ENCODE measurements at regions not wholly inside any gene's neighbourhood (a gene's known extent, or its start where the extent isn't known, plus 50 kb on each side); places are given as distances from the start of the nearest gene placed in this dataset.

DNA sequence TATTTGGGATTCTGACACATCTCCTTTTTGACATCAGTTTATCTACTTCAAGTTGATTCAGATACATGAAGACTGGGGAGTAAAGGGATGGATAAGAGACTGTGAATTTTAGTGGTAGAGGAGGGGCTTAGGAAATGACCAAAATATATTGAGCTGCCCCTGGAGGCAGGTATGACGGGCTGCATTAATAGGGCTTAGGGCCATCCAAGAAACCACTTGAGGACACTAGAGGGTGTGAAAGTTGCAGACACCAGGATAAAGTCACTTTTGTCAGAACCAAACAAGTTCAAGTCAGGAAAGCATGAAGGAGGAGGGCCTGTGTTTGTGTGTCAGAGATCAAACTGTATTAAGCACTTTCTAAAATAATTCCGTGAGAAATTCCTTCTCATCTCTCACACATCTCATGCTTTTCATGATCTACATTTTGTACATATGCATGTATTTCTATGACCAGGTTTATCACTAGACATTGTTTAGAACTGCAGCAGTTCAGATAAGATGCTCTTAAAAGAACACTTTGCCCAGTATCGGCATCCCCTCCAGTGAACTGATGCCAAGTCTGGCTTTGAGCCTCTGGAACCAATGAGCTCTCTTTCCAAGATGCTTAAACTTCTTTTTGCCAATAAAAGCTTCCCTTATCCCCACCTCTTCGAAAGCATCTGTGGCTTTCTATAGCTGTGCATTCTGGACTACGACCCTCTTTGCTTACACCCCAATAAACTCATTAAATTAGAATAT lies 136.9 kb downstream of the SLC38A1 start:
- DNase-seq, result no peak

DNA sequence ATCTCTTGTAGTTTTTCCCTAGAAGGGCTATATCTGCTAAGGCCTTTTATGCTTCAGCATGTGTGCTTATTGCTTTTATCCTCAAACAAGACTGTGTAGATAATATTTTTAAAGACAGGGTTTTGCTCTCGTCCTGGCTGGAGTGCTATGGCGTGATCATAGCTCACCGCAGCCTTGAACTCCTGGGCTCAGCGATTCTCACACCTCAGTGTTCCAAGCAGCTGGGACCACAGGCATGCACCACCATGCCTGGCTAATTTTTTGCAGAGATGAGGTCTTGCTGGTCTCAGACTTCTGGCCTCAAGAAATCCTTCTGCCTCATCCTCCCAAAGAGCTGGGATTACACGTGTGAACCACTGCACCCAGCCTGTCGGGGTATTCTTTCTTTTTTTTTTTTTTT lies 137.3 kb upstream of the SCAF11 start:
- DNase-seq, result no peak

- no peak for DNase-seq
These were observed 135.8 kb upstream of the SCAF11 start for GRCh38 chr12:46126050-46126727.

DNA sequence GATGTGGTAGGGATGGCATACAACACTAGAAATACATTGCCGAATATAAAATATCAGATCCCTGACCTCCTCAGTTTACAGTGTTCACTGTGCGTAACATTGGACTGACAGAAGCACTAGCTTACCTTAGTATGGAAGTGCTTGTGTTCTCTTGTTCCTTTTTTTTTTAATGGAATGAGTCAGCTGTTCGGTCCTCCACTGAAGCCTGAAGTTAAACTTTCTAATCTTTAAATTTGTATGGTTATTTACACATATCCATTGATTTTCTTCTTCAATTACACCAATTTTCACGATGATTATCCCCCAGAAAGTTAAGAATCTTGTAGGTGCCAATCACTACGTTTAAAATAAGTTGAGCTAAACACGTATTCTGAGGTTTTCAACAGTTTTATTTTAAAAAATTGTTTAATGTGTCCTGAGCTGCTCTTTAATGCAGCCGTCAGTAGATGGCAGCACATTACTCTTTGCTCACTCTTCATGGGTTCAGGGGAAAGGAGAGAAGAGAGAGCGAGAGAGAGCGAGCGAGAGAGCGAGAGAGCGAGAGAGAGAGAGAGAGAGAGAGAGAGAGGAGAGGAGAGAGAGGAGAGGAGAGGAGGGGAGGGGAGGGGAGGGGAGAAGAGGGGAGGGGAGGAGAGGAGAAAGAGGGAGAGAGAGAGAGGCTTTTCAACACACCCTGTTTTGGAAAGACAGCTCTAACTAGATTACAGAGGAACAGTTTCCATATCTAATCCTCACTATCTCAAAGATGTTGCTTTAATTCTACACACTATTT lies 134.7 kb upstream of the SCAF11 start:
- DNase-seq, result peak; percentile 80 to 87 (median 82)

DNA sequence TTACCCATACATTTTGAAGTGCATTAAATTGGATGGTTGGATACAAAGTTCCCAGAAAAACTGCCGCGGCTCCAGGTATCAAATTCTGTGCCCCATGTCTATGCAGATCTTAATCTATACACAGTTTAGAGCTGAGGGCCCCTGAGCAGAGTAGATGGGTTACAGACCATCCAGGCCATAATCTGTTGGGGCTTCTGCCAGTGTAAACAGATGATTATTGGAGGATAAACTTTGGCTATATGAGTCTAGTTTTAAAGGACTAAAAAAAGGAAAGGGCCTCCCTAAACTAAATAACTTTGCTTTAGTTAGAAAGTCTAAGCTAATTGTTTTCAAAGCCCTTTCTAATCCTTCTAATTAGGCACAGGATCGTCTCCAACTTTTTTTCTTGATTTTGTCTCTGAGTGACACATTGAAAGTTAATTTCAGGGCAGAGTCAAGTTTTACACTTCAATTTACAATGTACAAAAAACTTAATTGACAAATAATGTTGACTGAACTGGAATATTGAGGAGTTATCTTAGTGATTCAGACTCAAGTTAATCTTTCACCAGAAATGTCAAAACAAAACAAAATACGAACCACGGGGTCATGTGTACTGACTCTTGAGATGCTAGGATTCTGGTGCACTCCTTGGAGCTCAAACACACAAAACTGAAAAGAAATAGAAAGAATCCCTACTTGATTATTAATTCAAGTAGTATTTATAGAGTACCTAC lies 133.9 kb upstream of the SCAF11 start:
- no peak for DNase-seq

DNA sequence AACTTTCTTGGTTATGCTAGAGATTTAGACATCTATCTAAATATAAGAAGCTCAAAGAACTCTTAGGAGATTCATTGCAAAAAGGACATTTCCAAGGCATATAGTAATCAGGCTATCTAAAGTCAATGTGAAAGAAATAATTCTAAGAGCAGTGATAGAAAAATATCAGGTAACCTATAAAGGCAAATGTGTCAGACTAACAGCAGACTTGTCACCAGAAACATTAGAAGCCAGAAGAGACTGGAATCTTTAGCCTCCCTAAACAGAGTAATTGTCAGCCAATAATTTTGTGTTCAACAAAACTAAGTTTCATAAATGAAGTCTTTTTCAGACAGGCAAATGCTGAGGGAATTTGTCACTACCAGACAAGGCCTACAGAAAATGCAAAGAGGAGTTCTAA lies 122.0 kb upstream of the SCAF11 start:
- no peak for DNase-seq

GRCh38 chr12:46111715-46112114 lies 121.3 kb upstream of the SCAF11 start:
- no peak for DNase-seq

GRCh38 chr12:46110928-46111699 lies 120.7 kb upstream of the SCAF11 start:
- DNase-seq, result no peak

GRCh38 chr12:46110223-46110611 lies 119.8 kb upstream of the SCAF11 start:
- DNase-seq, result no peak

GRCh38 chr12:46109343-46110222 lies 119.2 kb upstream of the SCAF11 start:
- no peak for DNase-seq

- DNase-seq, result no peak
These were observed 118.3 kb upstream of the SCAF11 start for GRCh38 chr12:46108721-46109120.

GRCh38 chr12:46107591-46107990 lies 117.2 kb upstream of the SCAF11 start:
- no peak for DNase-seq

GRCh38 chr12:46105735-46106134 lies 115.4 kb upstream of the SCAF11 start:
- no peak for DNase-seq

- peak in 2 of 3 donors; percentile 10 to 25 for DNase-seq
These were observed 113.4 kb upstream of the SCAF11 start for GRCh38 chr12:46103559-46104383.

GRCh38 chr12:46101485-46101869 lies 111.1 kb upstream of the SCAF11 start:
- no peak for DNase-seq

- no peak for DNase-seq
These were observed 110.4 kb upstream of the SCAF11 start for GRCh38 chr12:46100551-46101484.

DNA sequence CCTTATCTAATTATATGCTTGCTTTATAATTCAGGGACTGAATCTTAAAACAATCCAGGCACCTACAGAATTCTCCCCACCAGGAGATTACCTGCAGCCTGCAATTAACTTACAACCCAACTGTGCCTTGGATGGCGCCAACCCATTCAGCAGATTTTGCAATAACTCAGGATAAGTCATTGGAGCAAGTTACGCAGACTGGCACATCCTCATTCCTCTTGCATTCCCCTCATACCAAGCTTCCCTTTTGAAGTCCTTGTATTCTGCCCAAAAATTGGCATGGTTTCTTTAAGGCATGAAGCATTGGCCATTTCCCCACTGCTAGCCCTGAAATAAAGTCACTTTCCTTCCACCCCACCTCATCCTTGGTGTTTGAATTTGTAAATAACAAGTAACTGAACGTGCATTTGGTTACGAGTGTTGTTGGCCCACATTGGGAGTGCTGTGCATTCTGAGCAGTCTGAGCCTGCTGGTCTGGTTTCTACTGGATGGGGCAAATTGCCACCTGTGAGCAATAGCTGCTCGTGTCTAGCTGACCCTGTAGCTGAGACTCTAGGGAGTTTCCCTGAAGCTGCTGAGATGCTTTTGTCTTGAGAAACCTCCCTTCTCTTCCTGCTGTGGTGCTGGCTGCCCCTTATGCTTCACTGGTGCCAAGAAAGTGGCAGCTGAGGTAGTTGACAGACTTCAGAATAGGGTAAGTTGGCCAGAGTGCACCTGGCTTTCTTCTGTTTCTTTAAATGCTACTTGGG lies 99.2 kb upstream of the SCAF11 start:
- no peak for DNase-seq

All from muscle of back (tissue), 3 donors.